Prostate gland (tissue), 2 donors: ENCODE measurements at regions not wholly inside any gene's neighbourhood (a gene's known extent, or its start where the extent isn't known, plus 50 kb on each side); places are given as distances from the start of the nearest gene placed in this dataset.

Experiments used
- DNase-seq: peaks from one replicate; pipeline ENCODE4 v3.0.0-alpha.2; 2019; ENCODE audit warnings: low spot score
- H3K27ac ChIP-seq, 2 donors: fragments of 200-600 bp; sonication (generic); 2 replicates each; pipeline ENCODE4 v1.5.1; 2017 to 2019
- H3K27me3 ChIP-seq: fragments of 200-600 bp; sonication (generic); replicated peaks from 2 replicates; pipeline ENCODE4 v1.5.1; 2019; ENCODE audit not compliant: insufficient read depth
- H3K36me3 ChIP-seq, 2 donors: fragments of 200-600 bp; sonication (generic); 1 replicate in 1 of 2; 2 replicates in 1 of 2; pipeline versions ENCODE4 v1.5.1 to v1.8.1; 2017 to 2019
- H3K4me1 ChIP-seq: fragments of 200-600 bp; sonication (generic); replicated peaks from 2 replicates; pipeline ENCODE4 v1.5.1; 2019
- H3K4me3 ChIP-seq, 2 donors: fragments of 200-600 bp; sonication (generic); 2 replicates each; pipeline ENCODE4 v1.5.1; 2017 to 2019
- H3K9me3 ChIP-seq: fragments of 200-600 bp; sonication (generic); 2 replicates; pipeline ENCODE4 v1.5.1; 2017
- POLR2A ChIP-seq: fragments of 450-650 bp; IDR thresholded peaks from one replicate; pipeline ENCODE4 v1.6.1; 2016; ENCODE audit warnings: antibody characterized with exemption, mild to moderate bottlenecking
- POLR2AphosphoS5 ChIP-seq: sonication (generic); formaldehyde crosslinking; IDR thresholded peaks from one replicate; pipeline ENCODE4 v1.6.1; 2017; ENCODE audit warnings: antibody characterized with exemption
- WGBS: methylation state at CpG from one replicate; pipeline ENCODE4 v1.1.5; 2018; 5-methylcytosine and 5-hydroxymethylcytosine counted together
- intact Hi-C: fragments of 100-400 bp; cut with DNase I; formaldehyde crosslinking; loops from one replicate; pipeline ENCODE4 v1.14.2; 2022
- TF ChIP-seq, protein P1 (sequence below), 4 experiments: fragments of 200-600 bp in 2 of 4; fragments of 450-650 bp in 2 of 4; sonication (generic) in 2 of 4; IDR thresholded peaks; 1 replicate in 3 of 4; 2 replicates in 1 of 4; pipeline ENCODE4 v1.5.1; 2016 to 2019; ENCODE audit warnings: antibody characterized with exemption in 4 of 4, mild to moderate bottlenecking in 2 of 4, moderate library complexity in 2 of 4

DNA sequence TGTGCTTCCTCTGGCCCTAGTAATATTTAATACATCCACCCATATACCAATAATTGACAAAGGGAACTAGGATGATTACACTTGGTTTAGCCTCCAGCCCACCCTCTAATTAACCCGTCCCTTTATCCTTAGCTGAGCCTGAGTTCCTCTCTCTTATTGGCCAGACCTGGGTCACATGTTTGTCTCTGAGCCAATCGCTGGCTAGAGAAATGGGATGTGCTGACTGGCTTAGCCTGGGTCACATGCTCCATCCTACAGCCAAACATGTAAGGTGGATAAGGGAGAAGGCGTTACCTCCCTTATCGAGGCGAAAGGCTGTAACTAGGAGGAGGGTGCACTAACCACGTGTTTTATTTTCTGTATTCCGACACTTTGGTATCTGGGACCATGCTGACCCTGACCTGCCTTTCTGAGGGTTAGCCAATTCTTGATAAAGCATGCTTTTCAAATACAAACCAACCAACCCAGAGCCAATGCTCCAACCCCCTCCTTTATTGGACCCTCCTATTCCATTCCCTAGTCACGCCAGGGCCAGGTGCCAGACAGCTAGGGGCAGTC, 262.7 kb downstream of the PREX1 start:
- Histone ChIP-seq H3K36me3 (no peaks in the 10 kb centered on the region), H3K9me3 (no peaks in the 10 kb centered on the region), H3K4me1 (no peaks in the 10 kb centered on the region), H3K27me3 (no peaks in the 10 kb centered on the region), H3K27ac (no peak overlapping the region), H3K4me3 (no peak overlapping the region)
- 92% methylated on average over 8 of the region's 8 CpGs for WGBS
- no peak for TF ChIP-seq POLR2A
- no peak for TF ChIP-seq POLR2AphosphoS5
- intact Hi-C loops: no loop called here
- DNase-seq: no peak

DNA sequence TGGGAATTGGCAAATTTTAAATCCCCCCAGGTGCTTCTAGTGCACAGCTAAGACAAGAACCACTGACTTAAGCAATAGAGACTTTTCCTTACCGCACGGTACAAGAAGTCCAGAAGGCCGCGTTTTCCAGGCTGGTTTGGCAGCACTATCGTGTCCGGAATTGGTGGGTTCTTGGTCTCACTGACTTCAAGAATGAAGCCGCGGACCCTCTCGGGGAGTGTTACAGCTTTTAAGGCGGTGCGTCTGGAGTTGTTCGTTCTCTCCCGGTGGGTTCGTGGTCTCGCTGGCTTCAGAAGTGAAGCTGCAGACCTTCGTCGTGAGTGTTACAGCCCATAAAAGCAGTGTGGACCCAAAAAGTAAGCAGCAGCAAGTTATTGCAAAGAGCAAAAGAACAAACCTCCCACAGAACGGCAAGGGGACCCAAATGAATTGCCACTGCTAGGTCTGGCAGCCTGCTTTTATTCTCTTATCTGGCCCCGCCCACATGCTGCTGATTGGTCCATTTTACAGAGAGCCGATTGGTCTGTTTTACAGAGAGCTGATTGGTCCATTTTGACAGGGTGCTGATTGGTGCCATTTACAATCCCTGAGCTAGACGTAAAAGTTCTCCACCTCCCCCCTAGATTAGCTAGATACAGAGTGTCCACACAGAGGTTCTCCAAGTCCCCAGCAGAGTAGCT, 264.5 kb downstream of the PREX1 start:
- Histone ChIP-seq H3K4me3 (no peak overlapping the region), H3K27me3 (no peaks in the 10 kb centered on the region), H3K36me3 (no peaks in the 10 kb centered on the region), H3K9me3 (no peaks in the 10 kb centered on the region), H3K27ac (no peak overlapping the region), H3K4me1 (no peaks in the 10 kb centered on the region)
- no peak for DNase-seq
- WGBS: 92% methylated on average over 21 of the region's 21 CpGs
- no peak for TF ChIP-seq POLR2AphosphoS5
- TF ChIP-seq, protein P1, sequence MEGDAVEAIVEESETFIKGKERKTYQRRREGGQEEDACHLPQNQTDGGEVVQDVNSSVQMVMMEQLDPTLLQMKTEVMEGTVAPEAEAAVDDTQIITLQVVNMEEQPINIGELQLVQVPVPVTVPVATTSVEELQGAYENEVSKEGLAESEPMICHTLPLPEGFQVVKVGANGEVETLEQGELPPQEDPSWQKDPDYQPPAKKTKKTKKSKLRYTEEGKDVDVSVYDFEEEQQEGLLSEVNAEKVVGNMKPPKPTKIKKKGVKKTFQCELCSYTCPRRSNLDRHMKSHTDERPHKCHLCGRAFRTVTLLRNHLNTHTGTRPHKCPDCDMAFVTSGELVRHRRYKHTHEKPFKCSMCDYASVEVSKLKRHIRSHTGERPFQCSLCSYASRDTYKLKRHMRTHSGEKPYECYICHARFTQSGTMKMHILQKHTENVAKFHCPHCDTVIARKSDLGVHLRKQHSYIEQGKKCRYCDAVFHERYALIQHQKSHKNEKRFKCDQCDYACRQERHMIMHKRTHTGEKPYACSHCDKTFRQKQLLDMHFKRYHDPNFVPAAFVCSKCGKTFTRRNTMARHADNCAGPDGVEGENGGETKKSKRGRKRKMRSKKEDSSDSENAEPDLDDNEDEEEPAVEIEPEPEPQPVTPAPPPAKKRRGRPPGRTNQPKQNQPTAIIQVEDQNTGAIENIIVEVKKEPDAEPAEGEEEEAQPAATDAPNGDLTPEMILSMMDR (IDR thresholded peaks at IDR 0.05): no peak
- no peak for TF ChIP-seq POLR2A
- intact Hi-C loops: no loop called here

DNA sequence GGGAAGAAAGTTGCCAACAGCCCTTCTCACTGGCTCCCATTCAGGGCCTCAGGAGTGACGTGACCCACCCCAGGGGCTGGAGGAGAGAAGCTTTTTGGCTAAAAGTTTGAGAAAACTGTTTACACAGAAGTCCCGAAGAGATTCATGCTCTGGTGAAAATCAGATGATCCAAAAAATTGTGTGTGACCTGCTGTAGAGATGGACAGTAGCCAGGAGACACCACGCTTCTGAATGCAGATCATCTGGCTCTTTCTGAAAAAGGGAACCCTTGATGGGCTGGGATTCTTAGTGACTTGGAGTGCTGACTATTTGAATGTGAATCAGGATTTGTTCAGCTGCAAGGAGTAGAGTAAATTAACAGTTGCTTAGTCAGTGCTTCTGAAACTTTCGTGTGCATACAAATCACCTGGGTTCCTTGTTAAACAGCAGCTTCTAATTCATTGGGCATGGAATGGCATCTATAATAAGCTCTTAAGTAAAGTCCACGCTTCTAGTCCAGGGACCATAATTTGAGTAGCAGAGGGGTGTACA, 265.1 kb downstream of the PREX1 start:
- no peaks in the 10 kb centered on the region for H3K4me1 ChIP-seq
- no peak for DNase-seq
- no peaks in the 10 kb centered on the region for H3K9me3 ChIP-seq
- H3K4me3 ChIP-seq: no peak overlapping the region
- H3K27ac ChIP-seq: no peak overlapping the region
- H3K27me3 ChIP-seq: no peaks in the 10 kb centered on the region
- intact Hi-C loops: no loop called here
- WGBS: 54% methylated on average over 5 of the region's 5 CpGs
- no peaks in the 10 kb centered on the region for H3K36me3 ChIP-seq
- TF ChIP-seq POLR2A: no peak
- TF ChIP-seq POLR2AphosphoS5: no peak
- TF ChIP-seq, protein P1 (IDR thresholded peaks at IDR 0.05): no peak

DNA sequence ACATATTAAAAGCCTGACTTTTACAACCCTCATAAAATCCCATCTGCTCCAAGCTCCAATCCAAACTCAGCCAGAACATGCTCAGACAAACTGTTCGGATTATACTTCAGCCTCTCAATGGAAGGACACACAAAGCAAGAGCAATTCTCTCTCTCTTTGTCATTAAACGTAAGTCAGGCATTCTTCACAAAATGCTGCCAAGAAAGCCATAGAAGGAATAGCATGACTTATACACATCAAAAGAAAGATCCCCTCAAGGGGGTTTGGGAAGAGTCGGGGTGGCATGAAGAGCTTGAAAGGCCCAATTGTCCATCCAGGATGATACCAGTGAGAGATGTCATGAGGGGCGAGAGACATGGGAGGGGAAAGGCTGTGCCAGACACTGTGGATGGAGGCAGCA, 268.9 kb downstream of the PREX1 start:
- Histone ChIP-seq H3K4me3 (no peak overlapping the region), H3K9me3 (no peaks in the 10 kb centered on the region), H3K27ac (no peak overlapping the region), H3K36me3 (no peaks in the 10 kb centered on the region), H3K4me1 (no peaks in the 10 kb centered on the region), H3K27me3 (no peaks in the 10 kb centered on the region)
- WGBS: 50% methylated on average over 4 of the region's 4 CpGs
- intact Hi-C loops: no loop called here
- no peak for DNase-seq
- no peak for TF ChIP-seq POLR2AphosphoS5
- TF ChIP-seq, protein P1 (IDR thresholded peaks at IDR 0.05): no peak
- no peak for TF ChIP-seq POLR2A

DNA sequence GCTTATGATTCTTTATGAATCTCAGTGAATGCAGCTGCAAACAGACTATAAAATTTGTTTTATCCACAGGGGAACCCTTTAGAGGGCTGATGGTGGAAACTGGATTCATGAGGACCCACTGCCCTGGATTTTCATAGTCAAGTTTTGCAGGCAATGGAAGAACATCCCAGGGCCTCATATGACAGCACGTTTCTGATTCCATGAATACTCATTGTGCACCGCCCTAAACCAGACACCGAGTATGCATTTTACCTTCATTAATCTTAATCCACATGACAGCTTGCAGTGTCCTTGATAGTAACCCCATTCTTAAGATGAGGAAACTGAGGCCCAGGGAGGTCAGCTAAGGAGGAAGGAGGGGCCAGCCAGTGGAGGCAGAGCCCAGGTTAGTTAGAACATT, 270.4 kb downstream of the PREX1 start:
- TF ChIP-seq POLR2A (no peak), POLR2AphosphoS5 (no peak)
- TF ChIP-seq, protein P1 (IDR thresholded peaks at IDR 0.05): no peak
- Histone ChIP-seq H3K27me3 (no peaks in the 10 kb centered on the region), H3K4me3 (no peak overlapping the region), H3K27ac (no peak overlapping the region), H3K36me3 (no peaks in the 10 kb centered on the region), H3K9me3 (no peaks in the 10 kb centered on the region), H3K4me1 (no peaks in the 10 kb centered on the region)
- WGBS: 91% methylated on average over 3 of the region's 3 CpGs
- intact Hi-C loops: no loop called here
- DNase-seq: no peak
